HAP-1 (cell line): ENCODE measurements at regions not wholly inside any gene's neighbourhood (a gene's known extent, or its start where the extent isn't known, plus 50 kb on each side); places are given as distances from the start of the nearest gene placed in this dataset.

Experiments used
- DNase-seq, 2 experiments: peaks; one replicate each; pipeline ENCODE4 v3.0.0-alpha.2; 2016 to 2020; ENCODE audit warnings: low spot score in 2 of 2
- H3K27me3 ChIP-seq: fragments of 250-450 bp; sonication (Bioruptor Pico); 2 replicates; pipeline ENCODE4 v1.5.1; 2020; ENCODE audit warnings: low read depth, mild to moderate bottlenecking, moderate library complexity
- H3K36me3 ChIP-seq: fragments of 250-450 bp; sonication (Bioruptor Pico); replicated peaks from 2 replicates; pipeline ENCODE4 v1.5.1; 2020; ENCODE audit warnings: mild to moderate bottlenecking
- H3K4me1 ChIP-seq: fragments of 250-450 bp; sonication (Bioruptor Pico); 2 replicates; pipeline ENCODE4 v1.5.1; 2020; ENCODE audit warnings: mild to moderate bottlenecking
- H3K4me3 ChIP-seq: fragments of 250-450 bp; sonication (Bioruptor Pico); 2 replicates; pipeline ENCODE4 v1.5.1; 2020; ENCODE audit warnings: mild to moderate bottlenecking, moderate library complexity
- H3K9me3 ChIP-seq: fragments of 250-450 bp; sonication (Bioruptor Pico); 2 replicates; pipeline ENCODE4 v1.5.1; 2020; ENCODE audit warnings: mild to moderate bottlenecking, moderate library complexity
- in situ Hi-C: fragments of 300-500 bp; cut with MboI; formaldehyde crosslinking; loops from 3 replicates; pipeline ENCODE4 v1.14.3; 2020; ENCODE audit warnings: low sequenced_read_pairs, inconsistent platforms, mixed read lengths

- H3K27me3 ChIP-seq, result no peaks in the 10 kb centered on the region
Measured at GRCh38 chr12:91333966-91334365, 151.3 kb upstream of the DCN start.

GRCh38 chr12:91332302-91332701 is 149.7 kb upstream of the DCN start:
- no peaks in the 10 kb centered on the region for H3K36me3 ChIP-seq
- H3K4me3 ChIP-seq, result no peak overlapping the region
- H3K27me3 ChIP-seq, result no peaks in the 10 kb centered on the region
- no peak for DNase-seq
- in situ Hi-C loops, result no loop called here
- no peaks in the 10 kb centered on the region for H3K9me3 ChIP-seq
- no peaks in the 10 kb centered on the region for H3K4me1 ChIP-seq

More at GRCh38 chr12:91333966-91334365, 151.3 kb upstream of the DCN start:
- Histone ChIP-seq H3K36me3 (no peaks in the 10 kb centered on the region), H3K4me3 (no peak overlapping the region), H3K9me3 (no peaks in the 10 kb centered on the region), H3K4me1 (no peaks in the 10 kb centered on the region)
- in situ Hi-C loops, result no loop called here
- no peak for DNase-seq

GRCh38 chr12:91331371-91331770 is 148.8 kb upstream of the DCN start:
- Histone ChIP-seq H3K36me3 (no peaks in the 10 kb centered on the region), H3K4me3 (no peak overlapping the region), H3K27me3 (no peaks in the 10 kb centered on the region), H3K9me3 (no peaks in the 10 kb centered on the region), H3K4me1 (no peaks in the 10 kb centered on the region)
- DNase-seq, result no peak
- in situ Hi-C loops, result no loop called here

- Histone ChIP-seq H3K36me3 (no peaks in the 10 kb centered on the region), H3K4me1 (no peaks in the 10 kb centered on the region), H3K4me3 (no peak overlapping the region), H3K27me3 (no peaks in the 10 kb centered on the region), H3K9me3 (no peaks in the 10 kb centered on the region)
- in situ Hi-C loops, result no loop called here
- DNase-seq, result no peak
Measured at GRCh38 chr12:91328451-91328850, 145.8 kb upstream of the DCN start.

GRCh38 chr12:91327889-91328288 is 145.3 kb upstream of the DCN start:
- no peak overlapping the region for H3K4me3 ChIP-seq
- in situ Hi-C loops, result no loop called here
- no peak for DNase-seq

GRCh38 chr12:91327131-91327530 is 144.5 kb upstream of the DCN start:
- Histone ChIP-seq H3K36me3 (no peaks in the 10 kb centered on the region), H3K9me3 (no peaks in the 10 kb centered on the region), H3K27me3 (no peaks in the 10 kb centered on the region), H3K4me3 (no peak overlapping the region), H3K4me1 (no peaks in the 10 kb centered on the region)
- no peak for DNase-seq
- in situ Hi-C loops, result no loop called here

More at GRCh38 chr12:91327889-91328288, 145.3 kb upstream of the DCN start:
- H3K36me3 ChIP-seq, result no peaks in the 10 kb centered on the region
- H3K9me3 ChIP-seq, result no peaks in the 10 kb centered on the region
- H3K4me1 ChIP-seq, result no peaks in the 10 kb centered on the region
- H3K27me3 ChIP-seq, result no peaks in the 10 kb centered on the region

- H3K9me3 ChIP-seq, result no peaks in the 10 kb centered on the region
- in situ Hi-C loops, result no loop called here
- no peak overlapping the region for H3K4me3 ChIP-seq
- H3K4me1 ChIP-seq, result no peaks in the 10 kb centered on the region
- DNase-seq, result peak; percentile 14 to 71
- no peaks in the 10 kb centered on the region for H3K27me3 ChIP-seq
- no peaks in the 10 kb centered on the region for H3K36me3 ChIP-seq
Measured at GRCh38 chr12:91326058-91327027, 143.7 kb upstream of the DCN start.

- no peak overlapping the region for H3K4me3 ChIP-seq
- H3K9me3 ChIP-seq, result no peaks in the 10 kb centered on the region
- H3K4me1 ChIP-seq, result no peaks in the 10 kb centered on the region; the same call in 1 of the 2 replicates
- no peaks in the 10 kb centered on the region for H3K27me3 ChIP-seq
- H3K36me3 ChIP-seq, result no peaks in the 10 kb centered on the region
- in situ Hi-C loops, result no loop called here
- DNase-seq, result no peak
Measured at GRCh38 chr12:91320999-91321398, 138.4 kb upstream of the DCN start.

GRCh38 chr12:91319071-91319760 is 136.6 kb upstream of the DCN start:
- Histone ChIP-seq H3K4me1 (no peaks in the 10 kb centered on the region; the same call in 1 of the 2 replicates), H3K4me3 (no peak overlapping the region), H3K27me3 (no peaks in the 10 kb centered on the region), H3K9me3 (no peaks in the 10 kb centered on the region), H3K36me3 (no peaks in the 10 kb centered on the region)
- in situ Hi-C loops, result no loop called here
- DNase-seq, result peak in 1 of 2 experiments; percentile 57

GRCh38 chr12:91317306-91317705 is 134.7 kb upstream of the DCN start:
- Histone ChIP-seq H3K36me3 (no peaks in the 10 kb centered on the region), H3K4me1 (no peaks in the 10 kb centered on the region; the same call in 1 of the 2 replicates), H3K4me3 (no peak overlapping the region), H3K9me3 (no peaks in the 10 kb centered on the region), H3K27me3 (no peaks in the 10 kb centered on the region)
- no peak for DNase-seq
- in situ Hi-C loops, result no loop called here

GRCh38 chr12:91316907-91317269 is 134.3 kb upstream of the DCN start:
- no peak for DNase-seq
- Histone ChIP-seq H3K27me3 (no peaks in the 10 kb centered on the region), H3K36me3 (no peaks in the 10 kb centered on the region), H3K4me1 (no peaks in the 10 kb centered on the region; the same call in 1 of the 2 replicates), H3K4me3 (no peak overlapping the region), H3K9me3 (no peaks in the 10 kb centered on the region)
- in situ Hi-C loops, result no loop called here

GRCh38 chr12:91316161-91316906 is 133.7 kb upstream of the DCN start:
- in situ Hi-C loops, result no loop called here
- no peak overlapping the region for H3K4me3 ChIP-seq

GRCh38 chr12:91311081-91311480 is 128.5 kb upstream of the DCN start:
- no peaks in the 10 kb centered on the region for H3K27me3 ChIP-seq
- H3K4me1 ChIP-seq, result no peaks in the 10 kb centered on the region
- DNase-seq, result no peak
- no peaks in the 10 kb centered on the region for H3K36me3 ChIP-seq
- in situ Hi-C loops, result no loop called here
- no peaks in the 10 kb centered on the region for H3K9me3 ChIP-seq
- no peak overlapping the region for H3K4me3 ChIP-seq

More at GRCh38 chr12:91316161-91316906, 133.7 kb upstream of the DCN start:
- Histone ChIP-seq H3K9me3 (no peaks in the 10 kb centered on the region), H3K36me3 (no peaks in the 10 kb centered on the region), H3K27me3 (no peaks in the 10 kb centered on the region), H3K4me1 (no peaks in the 10 kb centered on the region; the same call in 1 of the 2 replicates)
- DNase-seq, result no peak
